ENCODE measurements at regions not wholly inside any gene's neighbourhood (a gene's known extent, or its start where the extent isn't known, plus 50 kb on each side); places are given as distances from the start of the nearest gene placed in this dataset.

DNA sequence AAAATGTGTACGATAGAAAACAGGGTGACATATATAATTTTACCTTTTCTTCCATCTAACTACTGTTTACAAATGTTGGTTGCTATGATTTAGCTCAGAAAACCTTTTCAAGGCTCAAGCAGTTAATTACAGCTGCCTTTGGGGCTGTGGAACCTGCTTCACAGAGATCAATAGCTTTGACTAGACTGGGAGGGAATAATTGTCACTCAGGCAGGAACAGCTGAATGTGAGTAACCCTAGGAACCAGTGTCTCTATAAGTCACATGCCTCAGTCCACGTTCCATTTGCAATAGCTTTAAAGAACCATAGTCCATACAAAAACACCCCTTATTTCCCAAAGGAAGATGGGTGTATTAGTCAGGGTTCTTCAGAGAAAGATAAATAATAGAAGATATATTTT lies 306.8 kb upstream of the ERCC4 start:
- TF ChIP-seq, protein P1, sequence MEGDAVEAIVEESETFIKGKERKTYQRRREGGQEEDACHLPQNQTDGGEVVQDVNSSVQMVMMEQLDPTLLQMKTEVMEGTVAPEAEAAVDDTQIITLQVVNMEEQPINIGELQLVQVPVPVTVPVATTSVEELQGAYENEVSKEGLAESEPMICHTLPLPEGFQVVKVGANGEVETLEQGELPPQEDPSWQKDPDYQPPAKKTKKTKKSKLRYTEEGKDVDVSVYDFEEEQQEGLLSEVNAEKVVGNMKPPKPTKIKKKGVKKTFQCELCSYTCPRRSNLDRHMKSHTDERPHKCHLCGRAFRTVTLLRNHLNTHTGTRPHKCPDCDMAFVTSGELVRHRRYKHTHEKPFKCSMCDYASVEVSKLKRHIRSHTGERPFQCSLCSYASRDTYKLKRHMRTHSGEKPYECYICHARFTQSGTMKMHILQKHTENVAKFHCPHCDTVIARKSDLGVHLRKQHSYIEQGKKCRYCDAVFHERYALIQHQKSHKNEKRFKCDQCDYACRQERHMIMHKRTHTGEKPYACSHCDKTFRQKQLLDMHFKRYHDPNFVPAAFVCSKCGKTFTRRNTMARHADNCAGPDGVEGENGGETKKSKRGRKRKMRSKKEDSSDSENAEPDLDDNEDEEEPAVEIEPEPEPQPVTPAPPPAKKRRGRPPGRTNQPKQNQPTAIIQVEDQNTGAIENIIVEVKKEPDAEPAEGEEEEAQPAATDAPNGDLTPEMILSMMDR (conservative IDR thresholded peaks at IDR 0.05; ENCODE audit: low read depth, low read length): no peak
- TF ChIP-seq POLR2A (IDR thresholded peaks at IDR 0.05; ENCODE audit: low read depth, low read length) (no peak), BHLHE40 (IDR thresholded peaks at IDR 0.05; ENCODE audit: low read depth, low read length) (no peak), FOS (IDR thresholded peaks at IDR 0.05; ENCODE audit: low read depth, low read length) (no peak), RAD21 (IDR thresholded peaks at IDR 0.05; ENCODE audit: low read length) (no peak), MAFK (IDR thresholded peaks at IDR 0.05; ENCODE audit: low read depth, low read length) (no peak)
- TF ChIP-seq, protein P2, sequence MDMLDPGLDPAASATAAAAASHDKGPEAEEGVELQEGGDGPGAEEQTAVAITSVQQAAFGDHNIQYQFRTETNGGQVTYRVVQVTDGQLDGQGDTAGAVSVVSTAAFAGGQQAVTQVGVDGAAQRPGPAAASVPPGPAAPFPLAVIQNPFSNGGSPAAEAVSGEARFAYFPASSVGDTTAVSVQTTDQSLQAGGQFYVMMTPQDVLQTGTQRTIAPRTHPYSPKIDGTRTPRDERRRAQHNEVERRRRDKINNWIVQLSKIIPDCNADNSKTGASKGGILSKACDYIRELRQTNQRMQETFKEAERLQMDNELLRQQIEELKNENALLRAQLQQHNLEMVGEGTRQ (IDR thresholded peaks at IDR 0.05; ENCODE audit: low read depth, low read length): no peak

Data from IMR-90 (cell line).